Daoy (cell line): ENCODE measurements at regions not wholly inside any gene's neighbourhood (a gene's known extent, or its start where the extent isn't known, plus 50 kb on each side); places are given as distances from the start of the nearest gene placed in this dataset.

Experiments
- DNase-seq: peaks from one replicate; pipeline ENCODE4 v3.0.0-alpha.2; 2015; ENCODE audit warnings: low read depth

DNA sequence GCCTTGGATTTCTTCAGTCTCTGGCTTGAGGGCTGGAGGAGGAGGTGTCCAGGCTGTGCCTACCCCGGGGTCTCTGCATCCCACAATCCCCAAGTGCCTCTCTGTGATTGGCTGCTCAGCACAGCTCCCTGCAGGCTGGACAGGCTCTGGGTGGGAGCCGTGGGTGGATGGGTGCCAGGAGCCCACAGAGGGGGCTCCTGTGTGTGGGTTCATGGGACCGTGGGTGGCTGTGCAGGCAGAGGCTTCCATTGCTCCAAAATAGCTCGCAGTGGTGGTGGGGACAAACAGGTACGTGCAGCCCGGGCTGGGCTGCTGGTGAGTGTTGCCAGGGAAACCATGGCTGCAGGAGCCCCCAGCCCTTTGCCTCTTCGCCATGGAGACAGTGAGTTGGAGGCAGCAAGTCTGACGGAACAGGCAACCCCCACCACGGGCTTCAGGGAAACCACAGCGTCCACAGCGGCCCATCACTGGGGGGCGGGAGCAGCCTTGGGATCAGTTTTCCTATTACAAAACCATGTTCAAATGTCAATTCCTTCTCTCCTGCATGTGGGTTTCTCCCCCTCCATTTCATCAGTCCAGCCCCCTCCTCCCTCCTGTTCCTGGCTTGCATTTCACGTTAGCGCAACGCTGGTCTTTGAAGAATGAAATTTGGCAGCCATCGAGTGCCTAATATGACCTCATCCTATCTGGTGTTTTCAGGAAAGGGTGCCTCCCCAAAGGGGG, 155.2 kb downstream of the TRIM29 start:
- DNase-seq, result peak; percentile 27

DNA sequence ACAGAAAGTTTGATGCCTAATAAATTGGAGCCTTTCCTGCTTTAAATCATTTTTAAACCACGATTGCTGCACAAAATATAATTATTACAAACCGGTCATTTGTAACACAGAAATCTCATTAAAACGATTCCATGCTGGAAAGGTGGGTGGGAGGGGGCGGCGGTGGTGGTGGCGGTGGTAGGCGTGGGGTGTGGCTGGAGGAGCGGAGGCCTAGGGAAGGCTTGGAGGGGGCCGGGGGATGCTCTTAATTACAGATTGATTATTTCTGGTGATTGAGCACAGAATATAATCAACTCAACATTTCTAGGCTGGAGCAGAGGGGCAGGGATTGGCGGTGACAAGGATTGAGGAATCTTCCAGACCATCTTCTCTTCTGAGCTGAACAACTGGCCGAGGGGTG, 157.5 kb downstream of the TRIM29 start:
- DNase-seq, result no peak

DNA sequence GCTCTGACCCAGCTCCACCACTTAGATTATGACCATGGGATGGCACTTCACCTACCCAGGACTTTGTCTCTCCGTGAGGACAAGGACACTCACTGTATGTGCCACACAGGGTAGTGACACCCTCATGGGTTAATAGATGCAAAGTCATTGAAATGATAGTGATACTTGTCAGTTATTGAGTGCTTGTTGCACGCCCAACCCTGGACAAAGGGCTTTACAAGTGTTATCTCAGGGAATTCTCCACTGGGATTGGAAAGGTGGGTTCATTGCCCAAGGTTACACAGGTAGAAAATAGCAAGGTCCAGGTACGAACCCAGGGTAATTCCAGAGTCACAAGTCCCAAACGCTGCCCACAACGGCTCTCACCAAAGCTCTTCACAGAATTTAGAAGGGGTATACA, 158.2 kb downstream of the TRIM29 start:
- DNase-seq, result no peak

DNA sequence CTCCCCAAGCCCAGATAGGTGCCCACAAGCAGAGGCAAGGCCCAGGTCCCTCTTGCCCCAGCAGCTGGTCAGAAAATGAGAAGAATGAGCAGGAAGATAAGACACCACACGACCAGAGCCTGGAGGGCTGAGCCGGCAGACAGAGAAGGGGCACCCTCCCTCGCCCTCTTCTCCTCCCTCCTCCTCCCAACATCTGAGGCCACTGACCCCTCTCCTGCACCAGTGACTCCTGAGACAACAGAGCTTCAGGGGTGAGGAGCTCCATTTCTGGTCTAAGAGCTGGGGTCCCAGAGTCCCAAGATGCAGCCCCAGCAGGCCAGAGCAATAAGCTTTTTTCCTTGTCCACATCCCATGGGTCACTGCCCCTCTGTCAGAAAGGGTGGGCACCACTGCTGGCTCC, 159.2 kb downstream of the TRIM29 start:
- DNase-seq, result no peak

DNA sequence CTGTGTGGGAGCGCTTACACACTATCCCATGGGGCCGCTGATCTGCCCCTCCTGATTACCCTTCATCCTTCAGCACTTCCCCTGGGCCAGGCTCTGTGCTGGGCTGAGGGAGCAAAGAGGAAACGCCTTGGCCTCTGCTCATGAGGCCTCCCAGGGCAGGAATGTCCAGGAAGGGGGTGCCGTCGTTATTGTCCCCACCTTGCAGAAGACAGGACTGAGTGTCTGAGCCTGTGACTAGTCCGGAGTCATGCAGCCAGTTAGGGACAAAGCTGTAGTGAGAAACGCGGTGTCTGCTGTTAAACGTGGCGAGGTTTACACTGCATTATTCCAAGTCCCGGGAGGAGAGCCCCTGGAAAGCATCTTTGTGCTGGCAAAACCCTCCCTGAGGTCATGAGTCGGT, 160.0 kb downstream of the TRIM29 start:
- DNase-seq, result no peak

DNA sequence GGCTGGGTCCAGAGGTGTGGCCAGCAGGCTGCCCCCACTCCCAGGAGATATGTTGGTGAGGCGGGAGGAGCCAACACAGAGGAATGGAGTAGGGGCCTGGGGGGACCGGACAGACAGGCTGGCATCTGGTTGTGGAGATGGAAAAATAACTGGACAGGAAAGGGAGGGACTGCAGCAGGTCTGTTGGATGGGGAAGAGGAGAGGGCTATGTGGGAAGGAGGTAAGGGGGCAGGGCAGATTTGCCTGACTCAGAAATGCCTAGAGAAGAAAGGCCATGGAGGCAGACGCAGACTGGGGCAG, 160.4 kb downstream of the TRIM29 start:
- no peak for DNase-seq

DNA sequence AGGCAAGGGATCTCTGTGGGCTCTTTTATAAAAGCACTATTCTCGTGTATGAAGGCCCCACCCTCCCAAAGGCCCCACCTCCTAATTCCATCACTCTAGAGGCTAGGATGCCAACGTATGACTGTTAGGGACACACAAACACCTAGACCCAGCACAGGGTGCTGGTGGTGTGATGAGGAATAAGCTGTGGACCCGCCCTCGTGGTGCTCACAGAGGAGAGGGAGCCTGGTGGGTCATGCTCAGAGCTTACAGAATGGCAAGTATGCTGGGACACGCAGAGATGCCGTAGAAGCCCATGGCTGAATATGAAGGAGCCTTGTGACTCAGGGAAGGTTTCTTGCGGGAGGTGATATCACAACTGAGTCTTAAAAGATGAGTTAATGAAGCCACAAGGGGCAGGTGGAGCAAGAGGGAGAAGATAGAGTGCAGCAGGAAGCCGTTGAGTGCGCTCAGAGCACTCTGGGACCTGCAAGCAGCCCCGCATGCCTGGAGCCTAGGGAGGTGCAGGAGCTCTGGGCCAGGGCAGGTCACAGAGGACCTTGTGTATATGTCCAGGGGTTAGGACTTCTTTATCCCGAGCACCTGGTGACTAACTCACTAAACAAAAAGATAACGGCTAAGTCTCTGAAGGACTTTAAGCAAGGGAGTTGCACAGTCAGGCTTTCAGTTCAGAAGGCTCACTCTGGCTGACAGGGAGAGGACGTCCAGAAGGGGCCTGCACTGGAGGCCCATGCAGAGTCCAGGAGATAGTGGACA, 160.9 kb downstream of the TRIM29 start:
- DNase-seq, result no peak

DNA sequence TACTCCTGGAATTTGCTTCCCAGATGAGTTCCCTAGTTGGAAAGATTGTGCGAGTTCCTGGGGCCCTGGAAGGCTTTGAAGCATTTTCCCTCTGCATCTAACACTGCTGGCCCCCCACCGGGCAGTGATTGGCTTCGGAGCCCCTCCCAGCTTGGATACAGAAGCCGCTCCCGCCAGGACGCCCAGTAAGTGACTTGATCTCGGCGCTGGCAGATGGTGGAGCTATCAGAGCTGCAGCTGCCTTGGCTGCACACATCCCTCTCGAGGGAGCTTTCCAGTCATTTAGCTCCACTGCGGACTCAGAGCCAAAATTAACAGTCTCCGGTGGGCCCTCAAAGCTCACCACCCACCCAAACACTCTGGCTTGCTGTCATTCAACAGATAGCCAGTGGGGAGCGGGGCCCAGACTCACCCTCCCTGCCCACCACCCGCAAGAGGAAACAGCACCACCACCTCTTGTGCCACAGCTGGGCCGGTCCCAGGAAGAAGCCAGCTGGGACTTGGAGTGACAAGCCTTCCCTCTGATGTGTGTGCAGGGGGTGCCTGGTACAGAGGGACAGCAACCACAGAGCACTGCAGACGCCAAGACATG, 162.3 kb downstream of the TRIM29 start:
- no peak for DNase-seq

DNA sequence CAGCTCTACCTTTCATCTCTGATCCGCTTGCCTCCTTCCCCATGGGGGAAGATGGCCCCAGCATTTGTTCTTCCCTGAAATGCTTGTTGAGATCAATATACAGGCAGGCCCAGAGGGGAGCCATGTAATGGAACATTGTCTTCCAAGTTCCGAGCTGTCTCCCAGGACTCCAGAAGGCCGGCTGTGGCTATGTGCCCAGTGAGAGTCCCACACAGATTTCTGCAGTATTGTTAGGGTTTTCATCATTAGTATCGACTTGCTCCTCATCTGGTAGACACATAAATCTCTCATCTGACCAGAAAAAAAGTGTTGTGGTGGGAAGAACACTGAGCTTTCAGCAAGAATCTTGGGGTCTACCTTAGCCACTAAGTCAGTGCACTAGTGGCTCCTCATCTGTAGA, 163.4 kb downstream of the TRIM29 start:
- DNase-seq, result no peak

DNA sequence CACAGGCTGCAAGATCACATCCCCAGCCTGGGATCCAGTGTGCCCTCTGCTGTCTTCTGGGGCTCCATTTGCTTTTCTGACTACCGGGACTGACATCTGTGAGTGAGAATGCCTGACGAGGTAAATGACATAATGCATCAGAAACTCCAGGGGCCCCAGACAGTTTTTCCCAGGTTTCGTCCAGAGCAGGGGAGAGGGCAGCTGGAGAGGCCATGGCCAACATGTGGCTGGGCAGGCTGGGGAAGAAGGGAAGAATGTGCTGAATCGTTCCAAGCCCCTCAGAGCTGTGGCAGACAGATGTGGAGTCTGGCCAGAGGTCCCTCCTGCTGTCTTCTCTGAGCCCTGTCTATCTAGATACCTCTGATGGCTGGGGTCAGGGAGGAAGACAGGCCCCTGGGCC, 163.9 kb downstream of the TRIM29 start:
- DNase-seq, result no peak

DNA sequence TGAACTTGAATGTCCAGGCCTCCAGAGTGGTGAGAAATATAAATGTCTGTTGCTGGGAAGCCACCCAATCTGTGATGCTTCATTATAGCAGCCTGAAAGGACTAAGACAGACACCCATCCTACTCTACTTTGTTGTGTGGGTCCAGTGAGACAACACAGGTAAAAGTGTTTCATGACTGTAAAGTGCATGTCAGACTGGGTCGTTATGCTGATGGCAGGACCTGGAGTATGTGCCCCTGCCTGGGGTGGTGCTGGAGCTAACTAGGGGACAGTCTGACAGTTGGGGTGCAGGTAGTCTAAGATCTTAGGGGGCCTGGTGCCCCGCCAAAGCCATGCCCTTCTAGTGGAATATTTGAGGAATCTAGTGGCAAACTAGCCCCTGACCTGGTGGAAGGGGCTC, 165.6 kb downstream of the TRIM29 start:
- no peak for DNase-seq

DNA sequence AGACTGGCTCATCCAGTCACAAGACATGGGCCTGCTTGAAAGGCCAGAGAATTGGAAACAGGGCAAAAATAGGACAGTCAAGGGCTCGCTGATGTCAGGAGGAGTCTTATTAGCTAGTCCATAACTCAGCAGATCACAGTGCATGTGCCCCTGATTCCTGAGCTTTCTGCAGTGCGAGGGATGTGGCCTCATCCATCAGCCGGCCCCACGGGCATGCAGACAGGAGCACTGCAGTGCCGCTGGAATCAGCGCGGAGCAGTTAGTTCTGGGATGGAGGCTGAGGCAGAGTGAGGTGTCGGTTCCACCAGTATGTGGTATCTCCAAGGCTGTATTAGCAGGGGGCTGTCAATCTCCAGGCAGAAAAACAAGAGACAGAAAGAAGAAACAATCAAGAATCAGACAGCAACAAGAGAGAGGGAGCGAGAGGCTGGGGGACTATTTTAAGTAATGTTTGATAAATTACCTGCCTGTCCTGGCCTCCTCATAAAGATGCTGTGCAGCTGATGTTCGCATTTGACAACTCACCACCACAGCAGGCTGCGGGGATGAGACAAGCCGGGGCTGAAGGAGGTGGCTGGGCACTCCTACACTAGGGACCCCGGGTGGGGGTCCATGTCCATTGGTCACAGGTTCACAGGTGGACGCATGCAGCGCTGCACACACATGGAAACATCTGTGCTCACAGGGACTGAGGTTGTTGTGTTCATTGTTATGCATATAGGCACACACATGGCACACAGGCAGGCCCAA, 167.2 kb downstream of the TRIM29 start:
- no peak for DNase-seq

DNA sequence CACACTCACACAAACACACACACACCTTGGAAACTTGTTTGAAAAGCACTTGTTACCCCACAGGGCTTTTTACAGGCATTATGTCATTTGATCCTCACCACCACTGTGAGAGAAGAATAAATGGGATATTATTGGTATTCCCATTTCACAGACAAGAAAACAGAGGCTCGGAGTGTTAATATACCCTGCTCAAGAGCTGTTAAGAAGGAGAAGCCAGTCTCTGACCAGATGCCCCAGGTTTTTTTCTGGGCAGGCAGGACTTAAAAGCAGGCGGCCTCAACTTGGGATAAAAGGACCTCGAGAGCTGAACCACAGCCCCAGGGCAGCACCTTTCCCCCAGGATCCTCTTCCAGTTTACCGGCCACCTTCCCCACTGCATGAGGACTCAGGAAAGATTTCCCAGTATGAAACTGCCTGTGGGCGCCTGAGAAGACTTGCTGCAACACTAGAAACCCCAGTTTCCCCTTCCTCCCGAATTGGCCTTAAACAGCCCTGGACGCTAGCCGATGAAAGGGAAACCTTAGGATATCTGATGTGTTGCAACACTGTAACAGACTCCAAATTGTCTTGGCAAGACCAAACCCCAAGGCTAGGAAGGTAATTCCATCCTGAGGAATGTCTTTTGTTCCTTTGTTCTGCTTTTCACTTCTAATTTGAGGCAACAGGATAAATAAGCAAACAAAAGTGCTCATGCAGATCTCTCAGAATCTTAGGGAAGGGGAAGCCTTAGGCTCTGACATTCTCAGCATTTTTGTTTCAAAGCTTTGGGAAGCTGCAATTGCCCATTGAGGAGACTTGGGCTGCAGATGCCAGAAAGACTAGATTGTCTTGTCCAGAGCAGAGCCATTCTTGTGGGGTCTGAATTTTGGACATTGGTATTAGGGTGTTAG, 173.5 kb downstream of the TRIM29 start:
- no peak for DNase-seq

DNA sequence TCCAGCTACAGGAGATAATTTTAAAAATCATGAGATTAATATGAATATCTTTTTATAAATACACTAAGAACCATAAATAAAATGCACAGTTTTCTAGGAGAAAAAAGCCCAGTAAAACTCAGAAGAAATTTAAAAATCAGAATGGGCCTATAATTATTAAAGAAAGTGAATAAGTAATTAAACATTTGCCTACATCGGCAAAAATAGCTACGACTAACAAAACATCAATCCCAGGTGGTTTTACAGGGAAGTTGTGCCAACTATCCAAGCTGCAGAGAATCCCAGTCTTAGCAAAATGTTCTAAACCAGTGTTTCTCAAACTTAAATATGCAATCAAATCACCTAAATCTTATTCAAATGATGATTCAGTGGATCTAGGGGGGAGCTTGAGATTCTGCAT, 180.0 kb downstream of the TRIM29 start:
- no peak for DNase-seq

DNA sequence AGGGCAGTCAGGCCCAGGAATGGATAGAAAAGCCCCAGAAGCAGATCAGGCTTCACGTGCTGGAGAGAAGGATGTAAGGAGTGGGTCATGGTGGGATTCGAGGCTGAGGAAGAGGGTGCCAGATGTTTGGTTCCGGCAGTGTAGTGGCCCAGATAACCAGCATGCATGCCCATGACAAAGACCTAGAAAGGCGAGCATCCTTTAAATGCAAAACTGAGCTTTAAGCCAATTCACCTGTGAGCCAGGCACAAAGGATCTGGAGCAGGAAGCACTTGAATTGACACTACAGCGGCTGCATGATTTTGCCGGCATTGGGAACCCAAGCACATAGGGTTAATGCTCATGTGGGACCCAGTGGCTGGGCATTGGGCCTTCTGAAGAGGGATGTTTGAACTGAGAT, 185.5 kb downstream of the TRIM29 start:
- no peak for DNase-seq

DNA sequence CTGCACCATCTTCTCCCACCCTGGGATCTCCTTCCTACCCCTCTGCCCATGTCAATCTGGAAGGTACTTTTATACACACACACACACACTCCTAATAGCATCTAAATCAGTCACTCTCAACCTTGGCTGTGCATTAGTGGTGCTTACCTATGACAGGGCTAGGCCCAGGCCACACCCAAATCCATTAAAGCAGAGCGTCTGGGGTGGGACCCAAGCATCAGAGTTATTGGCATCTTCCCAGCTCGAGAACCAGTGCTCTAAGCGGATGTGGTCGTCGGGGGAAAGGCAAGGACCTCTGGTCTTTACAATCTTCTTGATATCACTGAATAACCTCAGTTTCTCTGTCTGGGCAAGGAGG, 194.6 kb downstream of the TRIM29 start:
- no peak for DNase-seq

DNA sequence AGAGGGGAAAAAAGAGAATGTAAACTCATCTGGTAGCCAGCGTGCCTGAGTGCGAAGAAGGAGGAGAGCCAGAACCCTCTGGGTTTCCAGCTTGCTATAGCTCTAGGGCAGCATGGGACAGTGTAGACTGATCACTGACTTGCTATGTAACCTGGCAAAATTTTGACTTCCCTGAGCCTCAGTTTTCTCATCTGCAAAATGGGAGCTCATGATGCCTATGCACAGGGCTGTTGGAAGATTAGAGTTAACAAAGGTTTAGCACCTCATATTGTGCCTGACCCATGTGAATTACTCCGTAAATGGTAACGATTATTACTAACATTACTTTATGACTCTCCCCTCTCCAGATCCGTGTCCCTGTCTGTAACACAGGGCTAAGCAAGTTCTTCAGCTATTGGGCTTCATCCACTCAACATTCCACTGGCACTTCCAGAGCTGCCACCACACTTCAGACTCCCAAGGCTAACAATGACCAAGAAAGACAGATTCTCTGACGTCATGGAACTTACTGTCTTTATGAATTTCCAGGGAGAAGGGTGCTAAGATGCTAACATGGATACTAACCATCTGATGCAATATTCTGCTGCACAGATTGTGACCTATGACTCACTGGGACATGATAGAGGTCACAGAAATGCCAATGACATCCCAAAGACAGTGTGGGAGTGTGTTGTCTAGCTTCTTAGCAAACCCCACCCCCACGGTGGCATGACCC, 195.2 kb downstream of the TRIM29 start:
- no peak for DNase-seq

DNA sequence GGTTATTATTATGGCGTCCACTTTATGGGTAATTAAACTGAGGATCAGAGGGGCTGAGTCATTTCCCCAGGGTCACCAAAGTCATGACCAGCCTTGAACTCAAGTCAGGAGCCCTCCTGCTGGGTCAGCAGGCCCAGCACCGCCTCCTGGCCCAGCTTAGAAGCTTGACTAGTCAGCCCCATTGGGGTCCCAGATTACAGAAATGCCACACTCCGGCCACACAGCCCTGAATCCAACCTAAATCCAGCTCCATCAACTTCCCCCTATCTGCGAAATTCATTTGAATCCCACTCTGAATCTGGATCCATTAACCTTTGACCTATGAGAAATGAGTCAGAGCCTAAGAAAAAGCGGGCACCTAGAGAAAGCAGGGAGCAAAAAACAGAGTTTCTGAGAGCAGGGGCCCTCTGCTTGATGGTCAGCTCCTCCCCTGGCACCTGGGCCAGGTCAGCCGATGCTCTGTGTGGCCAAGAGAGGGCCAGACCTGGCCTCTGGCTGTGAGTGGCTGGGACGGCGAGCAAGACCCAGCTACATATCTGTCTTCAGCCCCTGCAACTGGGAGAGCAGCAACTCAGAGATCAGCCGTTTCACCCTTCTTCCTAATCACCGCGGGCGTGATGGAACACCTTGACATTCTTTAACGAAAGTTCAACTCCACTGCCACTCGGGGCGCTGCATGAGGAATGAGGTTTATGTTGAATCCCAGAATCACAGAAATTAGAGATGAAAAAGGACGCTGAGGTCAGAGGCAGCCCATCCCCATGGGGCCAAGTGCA, 196.1 kb downstream of the TRIM29 start:
- peak; percentile 16 for DNase-seq

DNA sequence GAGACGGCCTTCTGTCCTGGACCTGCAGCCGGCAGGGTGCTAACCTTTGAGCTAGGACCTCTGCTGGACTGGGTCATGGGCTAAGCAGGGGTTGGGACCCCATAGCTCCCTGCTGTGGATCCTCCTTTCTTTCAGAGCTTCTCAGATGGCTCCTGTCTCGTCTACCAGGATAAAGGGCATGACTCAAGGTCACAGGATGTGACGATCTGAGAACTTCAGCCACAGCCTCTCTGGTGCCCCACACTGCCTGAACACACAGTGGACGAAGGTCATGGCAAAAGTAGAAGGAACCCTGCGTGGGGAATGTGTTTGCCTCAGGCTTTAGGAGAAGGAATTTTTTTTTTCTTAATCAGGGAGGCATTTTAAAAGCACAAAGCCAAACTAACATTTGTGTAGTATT, 196.7 kb downstream of the TRIM29 start:
- DNase-seq, result no peak

DNA sequence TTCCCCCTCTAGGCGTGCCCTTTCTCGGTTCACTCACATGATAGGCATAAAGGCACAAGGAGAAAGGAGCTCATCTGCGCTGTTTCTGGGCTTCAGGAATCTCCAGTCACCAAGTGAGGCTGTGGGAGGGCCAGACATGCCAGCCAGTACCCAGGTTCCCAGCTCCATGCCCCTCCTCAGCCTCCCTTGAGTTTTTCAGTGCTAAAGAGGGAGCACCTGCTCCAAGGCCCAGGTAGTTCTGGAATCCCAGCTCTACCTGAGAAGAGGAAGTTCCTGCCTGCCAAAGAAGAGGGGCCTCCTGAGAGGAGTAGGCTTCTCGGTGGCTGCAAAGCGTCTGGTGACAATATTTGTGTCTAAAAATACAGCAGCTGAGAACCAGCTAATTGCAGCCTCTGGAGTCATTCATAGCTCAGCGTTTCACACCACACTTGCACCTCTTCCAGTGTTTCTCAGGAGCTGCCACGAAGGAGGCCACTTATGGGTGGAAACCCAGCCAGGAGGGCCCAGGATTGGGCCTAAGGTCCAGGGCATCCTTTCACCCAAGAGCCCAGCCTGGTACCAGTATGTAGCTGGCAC, 197.4 kb downstream of the TRIM29 start:
- DNase-seq, result no peak
